ENCODE measurements at regions not wholly inside any gene's neighbourhood (a gene's known extent, or its start where the extent isn't known, plus 50 kb on each side); places are given as distances from the start of the nearest gene placed in this dataset.

- no peak for TF ChIP-seq CTCF (IDR thresholded peaks at IDR 0.05)
- DNase-seq (no peak), ATAC-seq (no peak)
- Histone ChIP-seq H3K4me1 (no peaks in the 10 kb centered on the region), H3K27ac (no peak overlapping the region), H3K36me3 (no peaks in the 10 kb centered on the region), H3K27me3 (no peaks in the 10 kb centered on the region), H3K4me3 (no peak overlapping the region), H3K9me3 (no peaks in the 10 kb centered on the region)
- intact Hi-C loops (cut with DNase I), result no loop called here
These were observed 789.6 kb upstream of the KCND2 start for GRCh38 chr7:119483364-119483763.

GRCh38 chr7:119514326-119514725 lies 758.6 kb upstream of the KCND2 start:
- Histone ChIP-seq H3K9me3 (no peaks in the 10 kb centered on the region), H3K27me3 (no peaks in the 10 kb centered on the region), H3K4me3 (no peak overlapping the region), H3K4me1 (no peaks in the 10 kb centered on the region), H3K27ac (no peak overlapping the region), H3K36me3 (no peaks in the 10 kb centered on the region)
- no peak for TF ChIP-seq CTCF (IDR thresholded peaks at IDR 0.05)
- no peak for DNase-seq
- no peak for ATAC-seq
- intact Hi-C loops (cut with DNase I), result no loop called here

GRCh38 chr7:119515214-119515613 lies 757.8 kb upstream of the KCND2 start:
- no peak overlapping the region for H3K27ac ChIP-seq
- H3K27me3 ChIP-seq, result no peaks in the 10 kb centered on the region
- no peaks in the 10 kb centered on the region for H3K9me3 ChIP-seq
- ATAC-seq, result no peak
- no peak for DNase-seq
- intact Hi-C loops (cut with DNase I), result no loop called here
- TF ChIP-seq CTCF (IDR thresholded peaks at IDR 0.05), result no peak
- H3K4me1 ChIP-seq, result no peaks in the 10 kb centered on the region
- H3K4me3 ChIP-seq, result no peak overlapping the region
- H3K36me3 ChIP-seq, result no peaks in the 10 kb centered on the region

GRCh38 chr7:119515962-119516361 lies 757.0 kb upstream of the KCND2 start:
- intact Hi-C loops (cut with DNase I), result no loop called here
- no peak overlapping the region for H3K4me3 ChIP-seq
- no peak overlapping the region for H3K27ac ChIP-seq
- no peaks in the 10 kb centered on the region for H3K27me3 ChIP-seq
- DNase-seq (no peak), ATAC-seq (no peak)
- H3K9me3 ChIP-seq, result no peaks in the 10 kb centered on the region
- no peaks in the 10 kb centered on the region for H3K36me3 ChIP-seq
- H3K4me1 ChIP-seq, result no peaks in the 10 kb centered on the region
- TF ChIP-seq CTCF (IDR thresholded peaks at IDR 0.05), result no peak

- H3K27me3 ChIP-seq, result no peaks in the 10 kb centered on the region
- H3K4me3 ChIP-seq, result no peak overlapping the region
- no peak for TF ChIP-seq CTCF (IDR thresholded peaks at IDR 0.05)
- H3K9me3 ChIP-seq, result no peaks in the 10 kb centered on the region
- H3K36me3 ChIP-seq, result no peaks in the 10 kb centered on the region
- no peaks in the 10 kb centered on the region for H3K4me1 ChIP-seq
- DNase-seq (no peak), ATAC-seq (no peak)
- H3K27ac ChIP-seq, result no peak overlapping the region
- intact Hi-C loops (cut with DNase I), result no loop called here
These were observed 750.7 kb upstream of the KCND2 start for GRCh38 chr7:119522263-119522662.

- no peak for TF ChIP-seq CTCF (IDR thresholded peaks at IDR 0.05)
- no peak for DNase-seq
- Histone ChIP-seq H3K36me3 (no peaks in the 10 kb centered on the region), H3K9me3 (no peaks in the 10 kb centered on the region), H3K4me1 (no peaks in the 10 kb centered on the region), H3K4me3 (no peak overlapping the region), H3K27me3 (no peaks in the 10 kb centered on the region), H3K27ac (no peak overlapping the region)
- ATAC-seq, result no peak
- intact Hi-C loops (cut with DNase I), result no loop called here
These were observed 750.3 kb upstream of the KCND2 start for GRCh38 chr7:119522698-119523097.
